Thyroid gland (tissue), 4 donors: ENCODE measurements at regions not wholly inside any gene's neighbourhood (a gene's known extent, or its start where the extent isn't known, plus 50 kb on each side); places are given as distances from the start of the nearest gene placed in this dataset.

Source experiments
- POLR2A ChIP-seq, 2 donors: fragments of 450-650 bp; IDR thresholded peaks; one replicate each; pipeline ENCODE4 v1.6.1; 2017; ENCODE audit warnings: antibody characterized with exemption in 2 of 2, mild to moderate bottlenecking in 2 of 2, moderate library complexity in 1 of 2
- TF ChIP-seq, protein P1 (sequence below), 6 experiments: fragments of 200-600 bp in 3 of 6; fragments of 450-650 bp in 3 of 6; sonication (generic) in 3 of 6; IDR thresholded peaks; one replicate each; pipeline ENCODE4 v1.5.1; 2016 to 2019; ENCODE audit warnings: antibody characterized with exemption in 6 of 6, mild to moderate bottlenecking in 2 of 6, inconsistent platforms in 1 of 6, moderate library complexity in 1 of 6

- TF ChIP-seq, protein P1, sequence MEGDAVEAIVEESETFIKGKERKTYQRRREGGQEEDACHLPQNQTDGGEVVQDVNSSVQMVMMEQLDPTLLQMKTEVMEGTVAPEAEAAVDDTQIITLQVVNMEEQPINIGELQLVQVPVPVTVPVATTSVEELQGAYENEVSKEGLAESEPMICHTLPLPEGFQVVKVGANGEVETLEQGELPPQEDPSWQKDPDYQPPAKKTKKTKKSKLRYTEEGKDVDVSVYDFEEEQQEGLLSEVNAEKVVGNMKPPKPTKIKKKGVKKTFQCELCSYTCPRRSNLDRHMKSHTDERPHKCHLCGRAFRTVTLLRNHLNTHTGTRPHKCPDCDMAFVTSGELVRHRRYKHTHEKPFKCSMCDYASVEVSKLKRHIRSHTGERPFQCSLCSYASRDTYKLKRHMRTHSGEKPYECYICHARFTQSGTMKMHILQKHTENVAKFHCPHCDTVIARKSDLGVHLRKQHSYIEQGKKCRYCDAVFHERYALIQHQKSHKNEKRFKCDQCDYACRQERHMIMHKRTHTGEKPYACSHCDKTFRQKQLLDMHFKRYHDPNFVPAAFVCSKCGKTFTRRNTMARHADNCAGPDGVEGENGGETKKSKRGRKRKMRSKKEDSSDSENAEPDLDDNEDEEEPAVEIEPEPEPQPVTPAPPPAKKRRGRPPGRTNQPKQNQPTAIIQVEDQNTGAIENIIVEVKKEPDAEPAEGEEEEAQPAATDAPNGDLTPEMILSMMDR (IDR thresholded peaks at IDR 0.05), result no peak
- no peak for TF ChIP-seq POLR2A (IDR thresholded peaks at IDR 0.05)
These were observed 62.8 kb upstream of the PPP1R26 start for GRCh38 chr9:135416664-135417290.
